OCI-LY1 (cell line): ENCODE measurements at regions not wholly inside any gene's neighbourhood (a gene's known extent, or its start where the extent isn't known, plus 50 kb on each side); places are given as distances from the start of the nearest gene placed in this dataset.

Experiments
- CTCF ChIP-seq: fragments of 200-600 bp; sonication (generic), shearing (Covaris generic); IDR thresholded peaks from 2 replicates; pipeline ENCODE4 v1.5.1; 2017; ENCODE audit warnings: mild to moderate bottlenecking, antibody characterized with exemption, low read length, moderate library complexity, mixed read lengths
- EZH2 ChIP-seq: fragments of 200-600 bp; sonication (generic), shearing (Covaris generic); IDR thresholded peaks from 2 replicates; pipeline ENCODE4 v1.8.0; 2017; ENCODE audit warnings: borderline replicate concordance, mixed run types, mild to moderate bottlenecking, antibody characterized with exemption, low read length, moderate library complexity, mixed read lengths

DNA sequence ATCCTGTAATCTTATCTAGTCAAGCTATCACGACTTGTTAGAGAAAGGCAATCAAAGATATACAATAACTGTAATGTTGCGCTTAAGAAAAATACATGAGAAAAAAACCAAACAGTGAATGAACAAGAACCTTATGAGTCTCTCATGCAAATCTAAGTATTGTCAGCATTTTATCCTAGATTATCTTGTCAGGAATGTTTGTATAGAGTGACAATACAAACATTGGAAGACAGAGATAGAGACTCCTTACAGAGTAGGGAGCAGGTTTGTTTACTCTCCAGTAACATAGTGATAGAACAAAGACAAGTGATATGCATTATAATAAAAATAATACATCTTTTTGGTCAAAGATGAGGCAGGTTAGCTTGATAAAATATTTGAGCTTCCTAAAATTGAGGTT, 444.8 kb downstream of the SLITRK5 start:
- TF ChIP-seq CTCF: no peak
- no peak for TF ChIP-seq EZH2
